ENCODE measurements at regions not wholly inside any gene's neighbourhood (a gene's known extent, or its start where the extent isn't known, plus 50 kb on each side); places are given as distances from the start of the nearest gene placed in this dataset.

GRCh38 chr13:111036665-111037064 lies 78.4 kb upstream of the ARHGEF7 start:
- Histone ChIP-seq H3K27me3 (no peaks in the 10 kb centered on the region), H3K36me3 (no peaks in the 10 kb centered on the region), H3K4me3 (no peak overlapping the region), H3K4me1 (no peaks in the 10 kb centered on the region), H3K27ac (no peak overlapping the region), H3K9me3 (no peaks in the 10 kb centered on the region)
- no peak for TF ChIP-seq CTCF (IDR thresholded peaks at IDR 0.05)
- intact Hi-C loops (cut with DNase I), result no loop called here
- DNase-seq (ENCODE audit: low spot score in 2 of 2), result no peak

DNA sequence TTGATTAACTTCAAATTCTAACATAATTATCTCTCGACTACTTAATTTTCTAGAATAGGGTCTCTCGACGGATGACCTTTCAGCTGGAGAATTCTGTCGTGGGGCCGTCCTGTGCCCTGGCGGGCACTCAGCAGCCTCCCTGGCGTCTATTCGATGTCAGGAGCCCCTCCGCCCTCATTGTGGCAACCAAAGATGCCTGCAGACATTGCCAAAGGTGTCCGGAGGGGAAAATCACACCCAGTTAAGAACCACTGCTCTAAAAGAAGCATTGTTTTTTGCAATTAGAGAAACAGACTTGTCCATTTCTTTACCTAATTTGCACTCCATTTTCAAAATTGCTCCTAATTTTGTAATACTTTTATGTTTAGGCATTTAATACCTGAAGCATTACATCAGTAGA lies 79.2 kb upstream of the ARHGEF7 start:
- H3K27me3 ChIP-seq, result no peaks in the 10 kb centered on the region
- no peaks in the 10 kb centered on the region for H3K36me3 ChIP-seq
- H3K27ac ChIP-seq, result no peak overlapping the region
- no peak overlapping the region for H3K4me3 ChIP-seq
- intact Hi-C loops (cut with DNase I), result no loop called here
- H3K4me1 ChIP-seq, result no peaks in the 10 kb centered on the region
- DNase-seq (ENCODE audit: low spot score in 2 of 2), result no peak
- no peak for TF ChIP-seq CTCF (IDR thresholded peaks at IDR 0.05)
- no peaks in the 10 kb centered on the region for H3K9me3 ChIP-seq

- Histone ChIP-seq H3K9me3 (no peaks in the 10 kb centered on the region), H3K27me3 (no peaks in the 10 kb centered on the region), H3K27ac (no peak overlapping the region), H3K36me3 (no peaks in the 10 kb centered on the region), H3K4me1 (no peaks in the 10 kb centered on the region), H3K4me3 (no peak overlapping the region)
- intact Hi-C loops (cut with DNase I), result no loop called here
- TF ChIP-seq CTCF (IDR thresholded peaks at IDR 0.05), result no peak
- DNase-seq (ENCODE audit: low spot score in 2 of 2), result no peak
These were observed 80.3 kb upstream of the ARHGEF7 start for GRCh38 chr13:111034811-111035210.

- H3K27me3 ChIP-seq, result no peaks in the 10 kb centered on the region
- H3K36me3 ChIP-seq, result no peaks in the 10 kb centered on the region
- DNase-seq (ENCODE audit: low spot score in 2 of 2), result no peak
- intact Hi-C loops (cut with DNase I), result no loop called here
- H3K9me3 ChIP-seq, result no peaks in the 10 kb centered on the region
- H3K4me3 ChIP-seq, result no peak overlapping the region
- H3K27ac ChIP-seq, result no peak overlapping the region
- no peaks in the 10 kb centered on the region for H3K4me1 ChIP-seq
- TF ChIP-seq CTCF (IDR thresholded peaks at IDR 0.05), result no peak
These were observed 81.7 kb upstream of the ARHGEF7 start for GRCh38 chr13:111033172-111034130.

- no peaks in the 10 kb centered on the region for H3K36me3 ChIP-seq
- H3K4me3 ChIP-seq, result no peak overlapping the region
- no peaks in the 10 kb centered on the region for H3K4me1 ChIP-seq
- DNase-seq (ENCODE audit: low spot score in 2 of 2), result no peak
- TF ChIP-seq CTCF (IDR thresholded peaks at IDR 0.05), result no peak
- no peaks in the 10 kb centered on the region for H3K27me3 ChIP-seq
- no peaks in the 10 kb centered on the region for H3K9me3 ChIP-seq
- intact Hi-C loops (cut with DNase I), result no loop called here
- peak overlapping the region in 1 of 2 donors; percentile 14 for H3K27ac ChIP-seq
These were observed 83.6 kb upstream of the ARHGEF7 start for GRCh38 chr13:111031531-111031961.

Data from ascending aorta (tissue), 2 donors.